HEK293 (cell line): ENCODE measurements at regions not wholly inside any gene's neighbourhood (a gene's known extent, or its start where the extent isn't known, plus 50 kb on each side); places are given as distances from the start of the nearest gene placed in this dataset.

Experiments
- ZNF426 ChIP-seq: fragments of 450-650 bp; formaldehyde crosslinking; IDR thresholded peaks from 2 replicates; pipeline ENCODE4 v1.5.1; 2017; ENCODE audit warnings: missing biosample characterization, missing genetic modification characterization, mild to moderate bottlenecking, inconsistent platforms, moderate library complexity
- TF ChIP-seq, protein P1 (sequence below): fragments of 450-650 bp; IDR thresholded peaks from 2 replicates; pipeline ENCODE4 v1.5.1; 2018; ENCODE audit warnings: missing biosample characterization, missing genetic modification characterization
- TF ChIP-seq, protein P2 (sequence below): fragments of 450-650 bp; formaldehyde crosslinking; IDR thresholded peaks from 2 replicates; pipeline ENCODE4 v1.5.1; 2016; ENCODE audit warnings: missing biosample characterization, missing genetic modification characterization

GRCh38 chr18:1604751-1605150 is 700.1 kb downstream of the ADCYAP1 start:
- TF ChIP-seq, protein P1, sequence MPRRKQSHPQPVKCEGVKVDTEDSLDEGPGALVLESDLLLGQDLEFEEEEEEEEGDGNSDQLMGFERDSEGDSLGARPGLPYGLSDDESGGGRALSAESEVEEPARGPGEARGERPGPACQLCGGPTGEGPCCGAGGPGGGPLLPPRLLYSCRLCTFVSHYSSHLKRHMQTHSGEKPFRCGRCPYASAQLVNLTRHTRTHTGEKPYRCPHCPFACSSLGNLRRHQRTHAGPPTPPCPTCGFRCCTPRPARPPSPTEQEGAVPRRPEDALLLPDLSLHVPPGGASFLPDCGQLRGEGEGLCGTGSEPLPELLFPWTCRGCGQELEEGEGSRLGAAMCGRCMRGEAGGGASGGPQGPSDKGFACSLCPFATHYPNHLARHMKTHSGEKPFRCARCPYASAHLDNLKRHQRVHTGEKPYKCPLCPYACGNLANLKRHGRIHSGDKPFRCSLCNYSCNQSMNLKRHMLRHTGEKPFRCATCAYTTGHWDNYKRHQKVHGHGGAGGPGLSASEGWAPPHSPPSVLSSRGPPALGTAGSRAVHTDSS, result no peak
- no peak for TF ChIP-seq ZNF426
- TF ChIP-seq, protein P2, sequence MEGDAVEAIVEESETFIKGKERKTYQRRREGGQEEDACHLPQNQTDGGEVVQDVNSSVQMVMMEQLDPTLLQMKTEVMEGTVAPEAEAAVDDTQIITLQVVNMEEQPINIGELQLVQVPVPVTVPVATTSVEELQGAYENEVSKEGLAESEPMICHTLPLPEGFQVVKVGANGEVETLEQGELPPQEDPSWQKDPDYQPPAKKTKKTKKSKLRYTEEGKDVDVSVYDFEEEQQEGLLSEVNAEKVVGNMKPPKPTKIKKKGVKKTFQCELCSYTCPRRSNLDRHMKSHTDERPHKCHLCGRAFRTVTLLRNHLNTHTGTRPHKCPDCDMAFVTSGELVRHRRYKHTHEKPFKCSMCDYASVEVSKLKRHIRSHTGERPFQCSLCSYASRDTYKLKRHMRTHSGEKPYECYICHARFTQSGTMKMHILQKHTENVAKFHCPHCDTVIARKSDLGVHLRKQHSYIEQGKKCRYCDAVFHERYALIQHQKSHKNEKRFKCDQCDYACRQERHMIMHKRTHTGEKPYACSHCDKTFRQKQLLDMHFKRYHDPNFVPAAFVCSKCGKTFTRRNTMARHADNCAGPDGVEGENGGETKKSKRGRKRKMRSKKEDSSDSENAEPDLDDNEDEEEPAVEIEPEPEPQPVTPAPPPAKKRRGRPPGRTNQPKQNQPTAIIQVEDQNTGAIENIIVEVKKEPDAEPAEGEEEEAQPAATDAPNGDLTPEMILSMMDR (tag by site-specific recombination), result no peak
